ENCODE measurements at regions not wholly inside any gene's neighbourhood (a gene's known extent, or its start where the extent isn't known, plus 50 kb on each side); places are given as distances from the start of the nearest gene placed in this dataset.
A peak's percentile ranks its signal among the peaks of the same experiment; 100 is the strongest.

GRCh38 chr2:120517751-120518469 lies 172.0 kb downstream of the INHBB start:
- Histone ChIP-seq H3K4me3 (no peak overlapping the region), H3K36me3 (no peaks in the 10 kb centered on the region), H3K4me1 (no peaks in the 10 kb centered on the region), H3K27ac (no peak overlapping the region), H3K9me3 (no peaks in the 10 kb centered on the region), H3K27me3 (no peaks in the 10 kb centered on the region)
- DNase-seq (ENCODE audit: low spot score in 2 of 2) = no peak
- TF ChIP-seq POLR2AphosphoS5 (IDR thresholded peaks at IDR 0.05) (no peak), CTCF (IDR thresholded peaks at IDR 0.05) (no peak), POLR2A (IDR thresholded peaks at IDR 0.05) (no peak)
- intact Hi-C loops (cut with DNase I; ENCODE audit: low total_unique reads) = loop anchor here (1.0 kb wide), 1 partner anchor 27 kb away; no protein-coding TSS in a partner anchor

DNA sequence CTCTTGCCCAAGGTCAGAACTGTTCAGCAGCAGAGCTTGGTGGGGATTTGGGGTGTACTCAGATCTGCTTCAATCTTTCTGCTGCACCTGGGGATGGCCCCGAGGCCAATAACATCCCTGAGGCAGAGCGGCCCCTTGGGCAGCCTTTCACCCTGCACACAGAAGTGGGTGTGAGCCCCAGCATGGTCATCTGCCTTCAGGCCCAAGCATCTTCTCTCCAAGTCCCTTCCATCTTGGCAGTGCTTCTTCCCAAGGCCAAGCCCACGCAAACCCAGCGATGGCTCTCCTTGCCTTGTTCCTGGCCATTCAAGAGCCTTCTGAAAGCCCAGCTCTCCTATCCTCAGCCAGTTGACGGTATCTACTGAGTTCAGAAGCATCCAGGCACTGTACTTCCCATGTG lies 172.9 kb downstream of the INHBB start:
- intact Hi-C loops (cut with DNase I; ENCODE audit: low total_unique reads) = no loop called here
- H3K4me1 ChIP-seq = no peaks in the 10 kb centered on the region
- H3K9me3 ChIP-seq = no peaks in the 10 kb centered on the region
- no peak overlapping the region for H3K27ac ChIP-seq
- no peak overlapping the region for H3K4me3 ChIP-seq
- DNase-seq (ENCODE audit: low spot score in 2 of 2) = no peak
- no peaks in the 10 kb centered on the region for H3K27me3 ChIP-seq
- H3K36me3 ChIP-seq = no peaks in the 10 kb centered on the region
- TF ChIP-seq CTCF (IDR thresholded peaks at IDR 0.05) (no peak), POLR2A (IDR thresholded peaks at IDR 0.05) (no peak), POLR2AphosphoS5 (IDR thresholded peaks at IDR 0.05) (no peak)

- no peaks in the 10 kb centered on the region for H3K4me1 ChIP-seq
- no peak overlapping the region for H3K27ac ChIP-seq
- no peak for DNase-seq (ENCODE audit: low spot score in 2 of 2)
- no peak overlapping the region for H3K4me3 ChIP-seq
- H3K27me3 ChIP-seq = no peaks in the 10 kb centered on the region
- no peaks in the 10 kb centered on the region for H3K9me3 ChIP-seq
- TF ChIP-seq POLR2AphosphoS5 (IDR thresholded peaks at IDR 0.05) = no peak
- intact Hi-C loops (cut with DNase I; ENCODE audit: low total_unique reads) = no loop called here
- H3K36me3 ChIP-seq = no peaks in the 10 kb centered on the region
These were observed 173.5 kb downstream of the INHBB start for GRCh38 chr2:120519469-120519868.

DNA sequence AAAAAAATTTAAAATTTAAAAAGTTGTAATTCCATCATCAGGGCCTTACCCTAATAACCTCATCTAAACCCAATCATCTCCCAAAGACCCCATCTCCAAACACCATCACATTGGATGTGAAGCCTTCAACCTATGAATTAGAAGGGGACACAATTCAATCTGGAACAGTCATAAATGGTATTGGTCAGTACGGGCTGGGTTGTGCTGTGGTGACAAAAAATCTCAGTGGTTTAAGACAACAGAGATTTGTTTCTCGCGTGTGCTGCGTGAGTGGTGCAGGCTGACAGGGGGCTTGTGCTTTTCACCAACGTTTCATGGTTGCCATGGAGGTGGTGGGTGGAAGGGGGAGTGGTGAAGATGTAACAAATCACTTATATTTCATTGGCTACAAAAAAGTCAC lies 174.5 kb downstream of the INHBB start:
- no peaks in the 10 kb centered on the region for H3K36me3 ChIP-seq
- no peak overlapping the region for H3K27ac ChIP-seq
- intact Hi-C loops (cut with DNase I; ENCODE audit: low total_unique reads) = loop anchor here (10.0 kb wide), 1 partner anchor 176 kb away; the partner anchor contains the start of gene INHBB
- H3K4me1 ChIP-seq = no peaks in the 10 kb centered on the region
- H3K9me3 ChIP-seq = no peaks in the 10 kb centered on the region
- H3K27me3 ChIP-seq = no peaks in the 10 kb centered on the region
- TF ChIP-seq CTCF (IDR thresholded peaks at IDR 0.05) (no peak), POLR2AphosphoS5 (IDR thresholded peaks at IDR 0.05) (no peak), POLR2A (IDR thresholded peaks at IDR 0.05) (no peak)
- no peak for DNase-seq (ENCODE audit: low spot score in 2 of 2)
- no peak overlapping the region for H3K4me3 ChIP-seq

DNA sequence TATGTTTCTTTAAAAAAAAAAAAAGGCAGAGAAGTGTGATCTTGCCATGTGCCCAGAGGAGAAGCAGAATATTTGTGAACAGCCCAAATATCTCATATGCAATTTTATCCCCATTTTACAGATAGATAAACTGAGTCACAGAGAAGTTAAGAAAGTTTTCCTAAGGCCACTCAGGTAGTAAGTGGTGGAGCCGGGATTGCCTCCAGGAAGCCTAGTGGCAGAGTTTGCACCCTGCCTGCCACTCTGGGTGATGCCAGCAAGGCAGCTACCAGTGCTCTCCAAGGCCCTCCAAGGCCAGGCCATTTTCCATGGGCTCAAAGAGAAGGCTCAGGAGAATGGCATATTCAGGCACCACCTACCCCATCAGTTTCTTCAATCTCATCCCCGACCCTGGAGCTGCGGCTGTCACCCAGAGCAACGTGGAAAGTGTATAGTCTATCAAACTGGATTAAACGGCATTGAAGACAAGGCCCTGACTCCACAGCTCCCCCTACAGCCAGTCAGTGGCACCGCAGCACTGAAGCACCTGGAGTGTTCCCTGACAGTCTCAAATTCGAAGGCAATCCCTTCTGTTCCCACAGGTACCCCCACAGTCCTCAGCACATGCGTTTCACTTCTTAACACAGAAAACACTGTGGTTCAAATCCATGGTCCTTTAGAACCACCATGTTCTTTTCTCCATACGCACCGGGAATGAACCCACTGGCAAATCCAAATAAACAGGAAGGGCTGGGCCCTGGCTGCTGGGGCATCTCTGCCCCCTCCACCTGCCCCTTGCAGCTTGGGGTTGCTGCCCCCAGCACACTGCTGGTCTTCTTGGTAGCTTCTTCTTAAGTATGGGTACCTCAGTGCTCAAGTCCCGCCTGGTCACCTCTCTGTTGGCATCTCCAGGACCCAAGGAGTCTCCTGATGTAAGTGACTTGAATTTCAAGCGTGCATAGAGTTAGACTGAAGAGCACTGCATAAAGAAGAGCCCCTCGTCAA lies 175.3 kb downstream of the INHBB start:
- peak; percentile 40 to 74 for DNase-seq (ENCODE audit: low spot score in 2 of 2)
- Histone ChIP-seq H3K4me1 (no peaks in the 10 kb centered on the region), H3K4me3 (no peak overlapping the region), H3K27ac (no peak overlapping the region), H3K27me3 (no peaks in the 10 kb centered on the region), H3K9me3 (no peaks in the 10 kb centered on the region), H3K36me3 (no peaks in the 10 kb centered on the region)
- intact Hi-C loops (cut with DNase I; ENCODE audit: low total_unique reads) = loop anchor here (10.0 kb wide), 1 partner anchor 176 kb away; the partner anchor contains the start of gene INHBB
- TF ChIP-seq POLR2AphosphoS5 (IDR thresholded peaks at IDR 0.05) (no peak), CTCF (IDR thresholded peaks at IDR 0.05) (peak; percentile 36 to 80 (median 69)), POLR2A (IDR thresholded peaks at IDR 0.05) (no peak)
